CD14-positive monocyte (primary cell): ENCODE measurements at regions not wholly inside any gene's neighbourhood (a gene's known extent, or its start where the extent isn't known, plus 50 kb on each side); places are given as distances from the start of the nearest gene placed in this dataset.

Source experiments
- DNase-seq, 3 donors: peaks; one replicate each; pipeline ENCODE4 v3.0.0-alpha.2; 2011 to 2022
- H2AFZ ChIP-seq: 2 replicates; pipeline ENCODE4 v1.6.0; 2012; ENCODE audit warnings: mild to moderate bottlenecking, low read depth, low read length, inconsistent platforms; ENCODE audit not compliant: insufficient read depth, poor library complexity, severe bottlenecking
- H3K27ac ChIP-seq, 2 donors: 1 replicate in 1 of 2; 2 replicates in 1 of 2; pipeline ENCODE4 v1.5.1; 2012 to 2013; ENCODE audit warnings: low read length in 2 of 2, control low read depth in 1 of 2, inconsistent platforms in 1 of 2, low read depth in 1 of 2, mild to moderate bottlenecking in 1 of 2
- H3K27me3 ChIP-seq, 2 donors: one replicate each; pipeline versions ENCODE4 v1.6.0 to v1.6.1; 2011 to 2013; ENCODE audit warnings: low read length in 2 of 2; ENCODE audit not compliant: control insufficient read depth in 2 of 2, insufficient read depth in 2 of 2
- H3K36me3 ChIP-seq, 2 donors: replicated peaks in 1 of 2; 1 replicate in 1 of 2; 2 replicates in 1 of 2; pipeline versions ENCODE4 v1.5.1 to v1.6.1; 2012 to 2013; ENCODE audit warnings: low read length in 2 of 2, control low read depth in 1 of 2, inconsistent platforms in 1 of 2, mild to moderate bottlenecking in 1 of 2; ENCODE audit not compliant: insufficient read depth in 2 of 2, control insufficient read depth in 1 of 2
- H3K4me1 ChIP-seq, 2 donors: 1 replicate in 1 of 2; 2 replicates in 1 of 2; pipeline versions ENCODE4 v1.5.1 to v1.6.1; 2012 to 2013; ENCODE audit warnings: low read length in 2 of 2, control low read depth in 1 of 2, inconsistent platforms in 1 of 2, mild to moderate bottlenecking in 1 of 2, moderate library complexity in 1 of 2; ENCODE audit not compliant: insufficient read depth in 2 of 2, control insufficient read depth in 1 of 2
- H3K4me2 ChIP-seq: replicated peaks from 2 replicates; pipeline ENCODE3; 2012; ENCODE audit warnings: low read length, moderate library complexity, mild to moderate bottlenecking; ENCODE audit not compliant: poor library complexity, severe bottlenecking; ENCODE audit errors: extremely low read depth
- H3K4me3 ChIP-seq, 3 experiments: fragments of 200-600 bp in 1 of 3; sonication (generic) in 1 of 3; replicated peaks in 1 of 3; 1 replicate in 2 of 3; 2 replicates in 1 of 3; pipeline ENCODE4 v1.5.1; 2011 to 2013; ENCODE audit warnings: low read length in 3 of 3, mild to moderate bottlenecking in 3 of 3, control low read depth in 2 of 3, low read depth in 2 of 3, inconsistent platforms in 1 of 3, moderate library complexity in 1 of 3
- H3K79me2 ChIP-seq: 2 replicates; pipeline ENCODE4 v1.6.0; 2012; ENCODE audit warnings: mild to moderate bottlenecking, control low read depth, inconsistent platforms, low read length, moderate library complexity; ENCODE audit not compliant: insufficient read depth
- H3K9ac ChIP-seq: 2 replicates; pipeline ENCODE4 v1.6.0; 2017; ENCODE audit warnings: low read length, mild to moderate bottlenecking; ENCODE audit not compliant: insufficient read depth, poor library complexity, severe bottlenecking
- H3K9me3 ChIP-seq, 2 donors: replicated peaks in 1 of 2; 1 replicate in 1 of 2; 2 replicates in 1 of 2; pipeline versions ENCODE4 v1.5.1 to v1.6.1; 2012 to 2013; ENCODE audit warnings: low read length in 2 of 2, control low read depth in 1 of 2; ENCODE audit not compliant: control insufficient read depth in 1 of 2, insufficient read depth in 1 of 2
- H4K20me1 ChIP-seq: 2 replicates; pipeline ENCODE4 v1.6.0; 2012; ENCODE audit warnings: mild to moderate bottlenecking, low read length, control low read depth, moderate library complexity; ENCODE audit not compliant: insufficient read depth
- H3K27ac Mint-ChIP-seq, 7 donors: one replicate each; pipeline ENCODE4 v1.8.0; 2020; ENCODE audit warnings: mild to moderate bottlenecking in 7 of 7, mixed read lengths in 7 of 7, moderate library complexity in 6 of 7, inconsistent platforms in 2 of 7
- H3K27me3 Mint-ChIP-seq, 3 donors: one replicate each; pipeline ENCODE4 v1.8.0; 2021 to 2022; ENCODE audit warnings: low read depth in 3 of 3, mild to moderate bottlenecking in 3 of 3, mixed read lengths in 3 of 3, moderate library complexity in 3 of 3, inconsistent platforms in 1 of 3
- H3K36me3 Mint-ChIP-seq, 2 donors: one replicate each; pipeline ENCODE4 v1.8.0; 2020; ENCODE audit warnings: mixed read lengths in 2 of 2, inconsistent platforms in 1 of 2, mild to moderate bottlenecking in 1 of 2
- H3K4me1 Mint-ChIP-seq: one replicate; pipeline ENCODE4 v1.8.0; 2020; ENCODE audit warnings: mild to moderate bottlenecking, mixed read lengths
- H3K4me3 Mint-ChIP-seq, 2 donors: one replicate each; pipeline ENCODE4 v1.8.0; 2020; ENCODE audit warnings: mild to moderate bottlenecking in 2 of 2, mixed read lengths in 2 of 2, moderate library complexity in 1 of 2
- H3K9me3 Mint-ChIP-seq, 7 donors: one replicate each; pipeline ENCODE4 v1.8.0; 2020 to 2022; ENCODE audit warnings: mixed read lengths in 7 of 7, mild to moderate bottlenecking in 6 of 7, moderate library complexity in 6 of 7, inconsistent platforms in 2 of 7
- WGBS: methylation state at CpG from one replicate; pipeline ENCODE4 v1.1.5; 2013; ENCODE audit warnings: missing lambda C conversion rate; ENCODE audit not compliant: insufficient coverage; 5-methylcytosine and 5-hydroxymethylcytosine counted together
- intact Hi-C, 2 donors: fragments of 100-400 bp; cut with micrococcal nuclease; formaldehyde crosslinking; loops; one replicate each; pipeline versions ENCODE4 v1.15.0 to v1.15.1; 2023
- TF ChIP-seq, protein P1 (sequence below): fragments of 200-600 bp; IDR thresholded peaks from one replicate; pipeline ENCODE4 v1.8.0; 2022; ENCODE audit warnings: antibody characterized with exemption, mild to moderate bottlenecking

DNA sequence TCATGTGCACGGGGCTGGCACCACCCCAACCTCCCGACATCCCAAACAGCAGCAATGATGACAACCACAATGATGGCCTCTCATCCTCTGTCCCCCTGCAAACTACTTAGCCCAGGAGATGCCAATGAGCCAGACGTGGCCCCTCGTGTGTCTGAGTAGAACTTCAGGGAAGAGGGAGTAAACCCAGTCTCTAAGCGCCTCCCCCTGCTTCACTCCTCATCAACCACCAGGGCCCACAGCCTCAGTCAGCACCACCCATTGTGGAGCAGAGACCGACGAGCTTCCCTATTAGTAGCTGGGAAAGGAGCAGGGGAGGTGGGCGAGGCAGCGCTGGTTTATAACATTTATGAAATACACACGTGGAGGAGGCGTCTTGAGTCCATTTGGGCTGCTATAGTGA, 182.7 kb upstream of the SFSWAP start:
- TF ChIP-seq, protein P1, sequence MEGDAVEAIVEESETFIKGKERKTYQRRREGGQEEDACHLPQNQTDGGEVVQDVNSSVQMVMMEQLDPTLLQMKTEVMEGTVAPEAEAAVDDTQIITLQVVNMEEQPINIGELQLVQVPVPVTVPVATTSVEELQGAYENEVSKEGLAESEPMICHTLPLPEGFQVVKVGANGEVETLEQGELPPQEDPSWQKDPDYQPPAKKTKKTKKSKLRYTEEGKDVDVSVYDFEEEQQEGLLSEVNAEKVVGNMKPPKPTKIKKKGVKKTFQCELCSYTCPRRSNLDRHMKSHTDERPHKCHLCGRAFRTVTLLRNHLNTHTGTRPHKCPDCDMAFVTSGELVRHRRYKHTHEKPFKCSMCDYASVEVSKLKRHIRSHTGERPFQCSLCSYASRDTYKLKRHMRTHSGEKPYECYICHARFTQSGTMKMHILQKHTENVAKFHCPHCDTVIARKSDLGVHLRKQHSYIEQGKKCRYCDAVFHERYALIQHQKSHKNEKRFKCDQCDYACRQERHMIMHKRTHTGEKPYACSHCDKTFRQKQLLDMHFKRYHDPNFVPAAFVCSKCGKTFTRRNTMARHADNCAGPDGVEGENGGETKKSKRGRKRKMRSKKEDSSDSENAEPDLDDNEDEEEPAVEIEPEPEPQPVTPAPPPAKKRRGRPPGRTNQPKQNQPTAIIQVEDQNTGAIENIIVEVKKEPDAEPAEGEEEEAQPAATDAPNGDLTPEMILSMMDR: no peak
- no peak overlapping the region for H3K27ac ChIP-seq
- H3K4me2 ChIP-seq: no peak overlapping the region
- no peaks in the 10 kb centered on the region for H4K20me1 ChIP-seq
- no peaks in the 10 kb centered on the region for H3K27me3 ChIP-seq
- no peak overlapping the region for H2AFZ ChIP-seq
- H3K36me3 ChIP-seq: no peaks in the 10 kb centered on the region
- Mint-ChIP-seq H3K27me3 (peaks cover 1 to 9% (median 6%) of the 10 kb centered on the region in 3 donors), H3K9me3 (peaks cover 0 to 5% (median 0%) of the 10 kb centered on the region in 7 donors), H3K36me3 (no peaks in the 10 kb centered on the region), H3K4me1 (peaks cover 9% of the 10 kb centered on the region), H3K4me3 (no peak overlapping the region), H3K27ac (no peak overlapping the region)
- H3K9me3 ChIP-seq: no peaks in the 10 kb centered on the region
- 95% methylated on average over 4 of the region's 11 CpGs for WGBS
- no peaks in the 10 kb centered on the region for H3K4me1 ChIP-seq
- no peak for DNase-seq
- intact Hi-C loops: no loop called here
- no peak overlapping the region for H3K9ac ChIP-seq
- no peaks in the 10 kb centered on the region for H3K79me2 ChIP-seq
- no peak overlapping the region for H3K4me3 ChIP-seq

DNA sequence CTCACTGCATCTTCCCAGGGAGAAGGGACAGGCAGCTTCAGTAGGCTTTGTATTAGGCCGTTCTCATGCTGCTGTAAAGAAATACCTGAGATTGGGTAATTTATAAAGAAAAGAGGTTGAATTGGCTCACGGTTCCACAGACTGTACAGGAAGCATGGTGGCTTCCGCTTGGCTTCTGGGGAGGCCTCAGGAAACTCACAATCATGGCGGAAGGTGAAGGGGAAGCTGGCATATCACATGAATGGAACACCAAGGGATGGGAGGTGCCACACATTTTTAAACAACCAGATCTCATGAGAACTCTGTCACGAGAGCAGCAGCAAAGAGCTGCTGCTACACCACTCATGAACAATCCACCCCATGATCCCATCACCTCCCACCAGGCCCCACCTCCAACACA, 182.2 kb upstream of the SFSWAP start:
- H3K4me3 Mint-ChIP-seq: no peak overlapping the region
- H3K27me3 Mint-ChIP-seq: peaks cover 1 to 10% (median 9%) of the 10 kb centered on the region in 3 donors
- H4K20me1 ChIP-seq: no peaks in the 10 kb centered on the region
- no peaks in the 10 kb centered on the region for H3K79me2 ChIP-seq
- no peak overlapping the region for H2AFZ ChIP-seq
- H3K4me1 ChIP-seq: no peaks in the 10 kb centered on the region
- 8% methylated on average over 2 of the region's 5 CpGs for WGBS
- H3K9me3 Mint-ChIP-seq: peaks cover 0 to 5% (median 0%) of the 10 kb centered on the region in 7 donors
- H3K9me3 ChIP-seq: no peaks in the 10 kb centered on the region
- H3K4me1 Mint-ChIP-seq: peaks cover 9% of the 10 kb centered on the region
- H3K4me3 ChIP-seq: no peak overlapping the region
- H3K36me3 Mint-ChIP-seq: no peaks in the 10 kb centered on the region
- H3K9ac ChIP-seq: no peak overlapping the region
- no peak for DNase-seq
- H3K4me2 ChIP-seq: no peak overlapping the region
- peak overlapping the region in 1 of 7 donors; percentile 17 for H3K27ac Mint-ChIP-seq
- H3K27me3 ChIP-seq: no peaks in the 10 kb centered on the region
- intact Hi-C loops: no loop called here
- no peak overlapping the region for H3K27ac ChIP-seq
- no peaks in the 10 kb centered on the region for H3K36me3 ChIP-seq
- TF ChIP-seq, protein P1: no peak
